ENCODE measurements at regions not wholly inside any gene's neighbourhood (a gene's known extent, or its start where the extent isn't known, plus 50 kb on each side); places are given as distances from the start of the nearest gene placed in this dataset.

DNA sequence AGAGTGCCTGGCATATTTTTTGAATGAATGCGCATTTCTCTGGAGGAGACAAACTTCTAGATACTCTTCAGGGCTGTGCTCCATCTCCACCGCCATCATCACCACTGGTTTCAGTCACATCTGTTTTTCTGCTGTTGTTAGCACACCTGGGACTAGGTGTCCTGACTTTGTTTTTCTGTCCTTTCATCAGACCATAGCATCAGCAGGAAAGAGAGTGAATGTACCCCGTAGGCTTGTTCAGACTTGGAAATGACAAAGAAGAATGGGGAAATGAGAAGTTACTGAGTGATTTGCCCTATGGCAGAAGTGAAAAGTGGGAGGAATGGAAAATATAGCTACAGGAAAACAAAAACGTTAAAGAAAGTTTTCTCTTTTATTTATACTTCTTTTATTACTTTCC is 965.2 kb upstream of the FANCL start:
- H3K36me3 ChIP-seq (ENCODE audit: insufficient read depth in 1 of 2, low read depth in 1 of 2): no peaks in the 10 kb centered on the region
- no peak overlapping the region for H3K27ac ChIP-seq
- no peaks in the 10 kb centered on the region for H3K4me1 ChIP-seq
- no peak overlapping the region for H3K4me3 ChIP-seq
- TF ChIP-seq, protein P1, sequence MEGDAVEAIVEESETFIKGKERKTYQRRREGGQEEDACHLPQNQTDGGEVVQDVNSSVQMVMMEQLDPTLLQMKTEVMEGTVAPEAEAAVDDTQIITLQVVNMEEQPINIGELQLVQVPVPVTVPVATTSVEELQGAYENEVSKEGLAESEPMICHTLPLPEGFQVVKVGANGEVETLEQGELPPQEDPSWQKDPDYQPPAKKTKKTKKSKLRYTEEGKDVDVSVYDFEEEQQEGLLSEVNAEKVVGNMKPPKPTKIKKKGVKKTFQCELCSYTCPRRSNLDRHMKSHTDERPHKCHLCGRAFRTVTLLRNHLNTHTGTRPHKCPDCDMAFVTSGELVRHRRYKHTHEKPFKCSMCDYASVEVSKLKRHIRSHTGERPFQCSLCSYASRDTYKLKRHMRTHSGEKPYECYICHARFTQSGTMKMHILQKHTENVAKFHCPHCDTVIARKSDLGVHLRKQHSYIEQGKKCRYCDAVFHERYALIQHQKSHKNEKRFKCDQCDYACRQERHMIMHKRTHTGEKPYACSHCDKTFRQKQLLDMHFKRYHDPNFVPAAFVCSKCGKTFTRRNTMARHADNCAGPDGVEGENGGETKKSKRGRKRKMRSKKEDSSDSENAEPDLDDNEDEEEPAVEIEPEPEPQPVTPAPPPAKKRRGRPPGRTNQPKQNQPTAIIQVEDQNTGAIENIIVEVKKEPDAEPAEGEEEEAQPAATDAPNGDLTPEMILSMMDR (IDR thresholded peaks at IDR 0.05): no peak
- no peaks in the 10 kb centered on the region for H3K9me3 ChIP-seq
- intact Hi-C loops (cut with DNase I): no loop called here
- 77 to 79% (median 77%) methylated on average over 4 of the region's 4 CpGs for WGBS, 3 donors
- ATAC-seq (no peak), DNase-seq (no peak)
- H3K27me3 ChIP-seq (ENCODE audit: insufficient read depth in 3 of 3, low read length in 2 of 3): no peaks in the 10 kb centered on the region

DNA sequence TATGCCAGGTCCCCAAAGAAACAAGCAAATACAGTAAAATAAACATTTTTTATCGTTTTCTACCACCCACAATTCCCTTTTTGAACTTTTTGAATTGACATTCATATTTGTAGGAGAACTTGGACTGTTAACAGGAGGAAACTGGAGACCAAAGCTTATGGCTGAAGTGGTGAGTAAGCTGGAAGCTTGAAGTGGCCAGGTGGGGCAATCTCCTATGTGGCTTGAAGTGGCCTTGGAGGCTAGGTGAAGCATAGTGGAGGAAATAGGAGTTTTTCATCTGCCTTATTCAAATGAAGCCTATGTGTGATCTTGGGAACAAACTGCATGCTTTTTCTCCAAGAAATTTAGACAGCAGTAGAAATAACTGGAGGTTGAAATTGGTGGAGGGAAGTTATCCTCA is 962.9 kb upstream of the FANCL start:
- Histone ChIP-seq H3K27me3 (ENCODE audit: insufficient read depth in 3 of 3, low read length in 2 of 3) (no peaks in the 10 kb centered on the region), H3K9me3 (no peaks in the 10 kb centered on the region), H3K4me3 (no peak overlapping the region), H3K27ac (no peak overlapping the region), H3K36me3 (ENCODE audit: insufficient read depth in 1 of 2, low read depth in 1 of 2) (no peaks in the 10 kb centered on the region), H3K4me1 (no peaks in the 10 kb centered on the region)
- ATAC-seq (no peak), DNase-seq (no peak)
- WGBS, 3 donors: 28 to 43% (median 29%) methylated on average over 1 of the region's 1 CpG
- TF ChIP-seq, protein P1 (IDR thresholded peaks at IDR 0.05): no peak
- intact Hi-C loops (cut with DNase I): no loop called here

DNA sequence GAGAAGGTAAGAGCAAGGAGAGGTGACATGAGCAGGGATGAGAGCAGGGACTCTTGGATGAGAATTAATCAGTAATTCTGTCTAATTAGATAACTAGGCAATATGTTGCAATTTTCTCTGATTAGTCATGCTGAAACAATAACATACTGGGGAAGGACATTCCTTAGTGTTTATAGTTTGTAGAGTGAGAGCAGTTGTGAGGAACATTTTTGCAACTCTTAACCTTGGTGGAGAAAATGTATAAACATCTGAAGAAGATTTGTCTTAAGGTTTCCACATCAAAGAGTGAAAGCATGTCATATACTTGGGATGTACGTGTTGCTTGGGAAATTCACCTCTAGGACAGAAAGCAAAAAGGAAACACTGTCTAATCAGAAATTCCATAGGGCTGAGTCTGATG is 955.4 kb upstream of the FANCL start:
- Histone ChIP-seq H3K4me3 (no peak overlapping the region), H3K36me3 (ENCODE audit: insufficient read depth in 1 of 2, low read depth in 1 of 2) (no peaks in the 10 kb centered on the region), H3K27me3 (ENCODE audit: insufficient read depth in 3 of 3, low read length in 2 of 3) (no peaks in the 10 kb centered on the region), H3K9me3 (no peaks in the 10 kb centered on the region), H3K27ac (no peak overlapping the region), H3K4me1 (no peaks in the 10 kb centered on the region)
- TF ChIP-seq, protein P1 (IDR thresholded peaks at IDR 0.05): no peak
- intact Hi-C loops (cut with DNase I): no loop called here
- no peak for ATAC-seq
- WGBS, 3 donors: 82 to 91% (median 85%) methylated on average over 1 of the region's 1 CpG
- DNase-seq: no peak

DNA sequence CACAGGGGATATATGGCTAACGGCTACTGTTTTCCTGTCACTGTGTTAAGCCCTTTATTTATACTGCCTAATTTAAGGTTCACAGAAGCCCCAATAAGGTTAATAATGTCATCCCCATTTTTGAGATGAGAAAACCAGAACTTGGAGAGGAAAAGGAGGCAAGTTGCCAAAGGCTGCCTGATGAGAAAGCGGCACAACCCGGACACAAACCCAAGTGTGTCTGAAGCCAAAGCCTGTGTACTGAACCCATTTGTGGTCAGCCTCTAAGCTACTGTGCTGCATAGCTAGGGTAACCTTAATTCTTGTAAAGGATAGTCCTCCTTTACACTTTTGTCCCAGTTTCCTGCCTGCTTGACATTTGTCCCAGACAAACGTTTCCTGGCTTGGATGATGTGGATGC is 954.7 kb upstream of the FANCL start:
- ATAC-seq (no peak), DNase-seq (no peak)
- Histone ChIP-seq H3K9me3 (no peaks in the 10 kb centered on the region), H3K27me3 (ENCODE audit: insufficient read depth in 3 of 3, low read length in 2 of 3) (no peaks in the 10 kb centered on the region), H3K36me3 (ENCODE audit: insufficient read depth in 1 of 2, low read depth in 1 of 2) (no peaks in the 10 kb centered on the region), H3K27ac (no peak overlapping the region), H3K4me3 (no peak overlapping the region), H3K4me1 (no peaks in the 10 kb centered on the region)
- 57 to 72% (median 58%) methylated on average over 4 of the region's 4 CpGs for WGBS, 3 donors
- intact Hi-C loops (cut with DNase I): no loop called here
- TF ChIP-seq, protein P1 (IDR thresholded peaks at IDR 0.05): no peak

DNA sequence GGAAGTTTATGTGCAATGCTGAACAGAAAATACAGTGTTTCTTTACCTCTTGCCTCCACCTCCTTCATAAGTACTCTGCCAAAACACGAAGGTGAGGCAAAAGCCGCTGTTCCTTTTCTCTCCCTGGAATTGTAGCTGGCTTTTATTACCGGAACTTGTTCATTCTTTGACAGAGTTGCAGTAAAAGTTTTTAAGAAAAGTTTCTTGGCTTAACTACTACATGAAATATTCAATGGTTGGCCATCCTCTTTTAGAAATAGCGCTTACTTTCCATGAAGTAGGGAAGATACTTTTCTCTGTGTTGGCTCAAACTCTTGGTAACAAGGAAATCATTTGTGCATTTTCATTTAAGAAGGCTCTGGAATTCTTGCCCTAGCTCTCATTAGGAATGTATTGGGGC is 950.7 kb upstream of the FANCL start:
- Histone ChIP-seq H3K27ac (no peak overlapping the region), H3K4me1 (no peaks in the 10 kb centered on the region), H3K9me3 (no peaks in the 10 kb centered on the region), H3K27me3 (ENCODE audit: insufficient read depth in 3 of 3, low read length in 2 of 3) (no peaks in the 10 kb centered on the region), H3K4me3 (no peak overlapping the region), H3K36me3 (ENCODE audit: insufficient read depth in 1 of 2, low read depth in 1 of 2) (no peaks in the 10 kb centered on the region)
- WGBS, 3 donors: 77 to 87% (median 78%) methylated on average over 4 of the region's 4 CpGs
- no peak for DNase-seq
- TF ChIP-seq, protein P1 (IDR thresholded peaks at IDR 0.05): no peak
- no peak for ATAC-seq
- intact Hi-C loops (cut with DNase I): no loop called here
